Left cardiac atrium (tissue), 4 donors: ENCODE measurements at regions not wholly inside any gene's neighbourhood (a gene's known extent, or its start where the extent isn't known, plus 50 kb on each side); places are given as distances from the start of the nearest gene placed in this dataset.
"Not testable (repeated sequence)": the region's sequence is repeated elsewhere in the genome, so short reads cannot be mapped to it uniquely, and the experiment has no call there.

Experiments used
- ATAC-seq, 2 donors: fragments of 200-7000 bp; cut with Tn5 transposase; one replicate each; pipeline ENCODE4 v1.9.1; 2020; ENCODE audit warnings: mild to moderate bottlenecking in 2 of 2, moderate library complexity in 2 of 2
- DNase-seq: peaks from one replicate; pipeline ENCODE4 v3.0.0-alpha.2; 2020
- intact Hi-C, 2 donors: fragments of 100-400 bp; cut with DNase I; formaldehyde crosslinking; loops; one replicate each; pipeline versions ENCODE4 v1.14.1 to v1.15.1; 2022 to 2023
- donor health status: DM: no; HTN: yes; CAD: no.
- donor health status: DM: no; HTN: yes; CAD: no; lungs with severe emphysema.
- donor health status: DM: yes; HTN: yes; CAD: no.
- donor health status: Dilated cardiomyopathy.

GRCh38 chr22:25431637-25432342 lies 132.7 kb upstream of the GRK3 start:
- ATAC-seq, intact Hi-C loops: not testable (repeated sequence)

GRCh38 chr22:25433381-25433970 lies 131.0 kb upstream of the GRK3 start:
- ATAC-seq, DNase-seq, intact Hi-C loops: not testable (repeated sequence)

More at GRCh38 chr22:25431637-25432342, 132.7 kb upstream of the GRK3 start:
- DNase-seq = not testable (repeated sequence)

GRCh38 chr22:25437414-25438160 lies 126.9 kb upstream of the GRK3 start:
- intact Hi-C loops = no loop called here
- no peak for ATAC-seq

GRCh38 chr22:25447067-25447685 lies 117.3 kb upstream of the GRK3 start:
- no peak for ATAC-seq

More at GRCh38 chr22:25437414-25438160, 126.9 kb upstream of the GRK3 start:
- DNase-seq = no peak

GRCh38 chr22:25447686-25448434 lies 116.6 kb upstream of the GRK3 start:
- ATAC-seq = peak; percentile 97
- intact Hi-C loops = loop anchor here in 1 of 2 donors (5.0 kb wide), 1 partner anchor 86 kb away; no protein-coding TSS in a partner anchor

More at GRCh38 chr22:25447067-25447685, 117.3 kb upstream of the GRK3 start:
- DNase-seq = no peak
- intact Hi-C loops = loop anchor here in 1 of 2 donors (5.0 kb wide), 1 partner anchor 85 kb away; no protein-coding TSS in a partner anchor

GRCh38 chr22:25448435-25449051 lies 115.9 kb upstream of the GRK3 start:
- intact Hi-C loops = loop anchor here in 1 of 2 donors (5.0 kb wide), 1 partner anchor 86 kb away; no protein-coding TSS in a partner anchor
- DNase-seq = peak; percentile 33
- peak; percentile 40 to 52 for ATAC-seq

More at GRCh38 chr22:25447686-25448434, 116.6 kb upstream of the GRK3 start:
- DNase-seq = peak; percentile 94

GRCh38 chr22:25449781-25450317 lies 114.6 kb upstream of the GRK3 start:
- intact Hi-C loops = loop anchor here in 1 of 2 donors (5.0 kb wide), 1 partner anchor 88 kb away; no protein-coding TSS in a partner anchor
- no peak for ATAC-seq
- DNase-seq = no peak

- intact Hi-C loops = no loop called here
- no peak for ATAC-seq
- no peak for DNase-seq
Observed at GRCh38 chr22:25451480-25452114, 112.9 kb upstream of the GRK3 start.

GRCh38 chr22:25452116-25452700 lies 112.3 kb upstream of the GRK3 start:
- DNase-seq (no peak), ATAC-seq (no peak)
- intact Hi-C loops = no loop called here

GRCh38 chr22:25453058-25453457 lies 111.4 kb upstream of the GRK3 start:
- ATAC-seq (no peak), DNase-seq (no peak)
- intact Hi-C loops = no loop called here

- intact Hi-C loops = no loop called here
- no peak for DNase-seq
Observed at GRCh38 chr22:25453557-25453956, 110.9 kb upstream of the GRK3 start.

GRCh38 chr22:25456300-25457043 lies 108.0 kb upstream of the GRK3 start:
- ATAC-seq, intact Hi-C loops: not testable (repeated sequence)

More at GRCh38 chr22:25453557-25453956, 110.9 kb upstream of the GRK3 start:
- ATAC-seq = no peak

GRCh38 chr22:25458631-25459030 lies 105.8 kb upstream of the GRK3 start:
- intact Hi-C loops, DNase-seq, ATAC-seq: not testable (repeated sequence)

More at GRCh38 chr22:25456300-25457043, 108.0 kb upstream of the GRK3 start:
- not testable (repeated sequence) for DNase-seq

- ATAC-seq, DNase-seq: not testable (repeated sequence)
- intact Hi-C loops = loop anchor here (5.0 kb wide), 2 partner anchors 242 to 312 kb away; no protein-coding TSS in a partner anchor
Observed at GRCh38 chr22:25460682-25461081, 103.8 kb upstream of the GRK3 start.

GRCh38 chr22:25461301-25461700 lies 103.2 kb upstream of the GRK3 start:
- ATAC-seq = no peak
- intact Hi-C loops = loop anchor here (5.0 kb wide), 2 partner anchors 241 to 311 kb away; no protein-coding TSS in a partner anchor

More at GRCh38 chr22:25461301-25461700, 103.2 kb upstream of the GRK3 start:
- no peak for DNase-seq
